ENCODE measurements at regions not wholly inside any gene's neighbourhood (a gene's known extent, or its start where the extent isn't known, plus 50 kb on each side); places are given as distances from the start of the nearest gene placed in this dataset.

GRCh38 chr10:125407557-125407956 is 247.2 kb upstream of the CTBP2 start:
- TF ChIP-seq YY1 (IDR thresholded peaks at IDR 0.05; ENCODE audit: low read depth) (no peak), TCF12 (IDR thresholded peaks at IDR 0.05) (no peak), POLR2AphosphoS5 (IDR thresholded peaks at IDR 0.05; ENCODE audit: low read depth, low read length) (no peak), NRF1 (IDR thresholded peaks at IDR 0.05; ENCODE audit: low read depth, low read length) (no peak), EP300 (IDR thresholded peaks at IDR 0.05; ENCODE audit: borderline replicate concordance in 1 of 2, low read depth in 1 of 2, low read length in 1 of 2) (no peak), RAD21 (IDR thresholded peaks at IDR 0.05; ENCODE audit: low read length) (no peak), RCOR1 (IDR thresholded peaks at IDR 0.05; ENCODE audit: low read length) (no peak), REST (IDR thresholded peaks at IDR 0.05; ENCODE audit: low read depth, low read length) (no peak), JUND (IDR thresholded peaks at IDR 0.05) (no peak), GABPA (IDR thresholded peaks at IDR 0.05; ENCODE audit: low read depth) (no peak)
- TF ChIP-seq, protein P1, sequence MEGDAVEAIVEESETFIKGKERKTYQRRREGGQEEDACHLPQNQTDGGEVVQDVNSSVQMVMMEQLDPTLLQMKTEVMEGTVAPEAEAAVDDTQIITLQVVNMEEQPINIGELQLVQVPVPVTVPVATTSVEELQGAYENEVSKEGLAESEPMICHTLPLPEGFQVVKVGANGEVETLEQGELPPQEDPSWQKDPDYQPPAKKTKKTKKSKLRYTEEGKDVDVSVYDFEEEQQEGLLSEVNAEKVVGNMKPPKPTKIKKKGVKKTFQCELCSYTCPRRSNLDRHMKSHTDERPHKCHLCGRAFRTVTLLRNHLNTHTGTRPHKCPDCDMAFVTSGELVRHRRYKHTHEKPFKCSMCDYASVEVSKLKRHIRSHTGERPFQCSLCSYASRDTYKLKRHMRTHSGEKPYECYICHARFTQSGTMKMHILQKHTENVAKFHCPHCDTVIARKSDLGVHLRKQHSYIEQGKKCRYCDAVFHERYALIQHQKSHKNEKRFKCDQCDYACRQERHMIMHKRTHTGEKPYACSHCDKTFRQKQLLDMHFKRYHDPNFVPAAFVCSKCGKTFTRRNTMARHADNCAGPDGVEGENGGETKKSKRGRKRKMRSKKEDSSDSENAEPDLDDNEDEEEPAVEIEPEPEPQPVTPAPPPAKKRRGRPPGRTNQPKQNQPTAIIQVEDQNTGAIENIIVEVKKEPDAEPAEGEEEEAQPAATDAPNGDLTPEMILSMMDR (IDR thresholded peaks at IDR 0.05), result no peak
- TF ChIP-seq, protein P2, sequence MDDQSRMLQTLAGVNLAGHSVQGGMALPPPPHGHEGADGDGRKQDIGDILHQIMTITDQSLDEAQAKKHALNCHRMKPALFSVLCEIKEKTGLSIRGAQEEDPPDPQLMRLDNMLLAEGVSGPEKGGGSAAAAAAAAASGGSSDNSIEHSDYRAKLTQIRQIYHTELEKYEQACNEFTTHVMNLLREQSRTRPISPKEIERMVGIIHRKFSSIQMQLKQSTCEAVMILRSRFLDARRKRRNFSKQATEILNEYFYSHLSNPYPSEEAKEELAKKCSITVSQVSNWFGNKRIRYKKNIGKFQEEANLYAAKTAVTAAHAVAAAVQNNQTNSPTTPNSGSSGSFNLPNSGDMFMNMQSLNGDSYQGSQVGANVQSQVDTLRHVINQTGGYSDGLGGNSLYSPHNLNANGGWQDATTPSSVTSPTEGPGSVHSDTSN (IDR thresholded peaks at IDR 0.05), result no peak
- TF ChIP-seq, protein P3, sequence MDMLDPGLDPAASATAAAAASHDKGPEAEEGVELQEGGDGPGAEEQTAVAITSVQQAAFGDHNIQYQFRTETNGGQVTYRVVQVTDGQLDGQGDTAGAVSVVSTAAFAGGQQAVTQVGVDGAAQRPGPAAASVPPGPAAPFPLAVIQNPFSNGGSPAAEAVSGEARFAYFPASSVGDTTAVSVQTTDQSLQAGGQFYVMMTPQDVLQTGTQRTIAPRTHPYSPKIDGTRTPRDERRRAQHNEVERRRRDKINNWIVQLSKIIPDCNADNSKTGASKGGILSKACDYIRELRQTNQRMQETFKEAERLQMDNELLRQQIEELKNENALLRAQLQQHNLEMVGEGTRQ (IDR thresholded peaks at IDR 0.05; ENCODE audit: borderline replicate concordance, low read depth, low read length), result no peak

Data from SK-N-SH (cell line).